ENCODE measurements at regions not wholly inside any gene's neighbourhood (a gene's known extent, or its start where the extent isn't known, plus 50 kb on each side); places are given as distances from the start of the nearest gene placed in this dataset.
"Not testable (repeated sequence)": the region's sequence is repeated elsewhere in the genome, so short reads cannot be mapped to it uniquely, and the experiment has no call there.

- TF ChIP-seq CTCF (IDR thresholded peaks at IDR 0.05; ENCODE audit: low read depth, low read length, missing input control); GABPA (IDR thresholded peaks at IDR 0.05 in 1 of 2, conservative IDR thresholded peaks at IDR 0.05 in 1 of 2); RXRA (IDR thresholded peaks at IDR 0.05); REST (IDR thresholded peaks at IDR 0.05); RAD21 (IDR thresholded peaks at IDR 0.05); JUND (IDR thresholded peaks at IDR 0.05); ZBTB33 (IDR thresholded peaks at IDR 0.05): not testable (repeated sequence)
These were observed 150.8 kb downstream of the POTEC start for GRCh38 chr18:14392604-14393003.

Measured in liver (tissue), 3 donors.